ENCODE measurements at regions not wholly inside any gene's neighbourhood (a gene's known extent, or its start where the extent isn't known, plus 50 kb on each side); places are given as distances from the start of the nearest gene placed in this dataset.

- no peak overlapping the region for H2AFZ ChIP-seq (ENCODE audit: low read depth, low read length)
- no peaks in the 10 kb centered on the region for H3F3A ChIP-seq (ENCODE audit: insufficient read depth, low read length, poor library complexity, severe bottlenecking)
- H3K4me2 ChIP-seq (ENCODE audit: low read length): no peak overlapping the region
- no peaks in the 10 kb centered on the region for H3K79me2 ChIP-seq (replicated peaks; ENCODE audit: insufficient read depth, low read length)
- H4K20me1 ChIP-seq (ENCODE audit: insufficient read depth): no peaks in the 10 kb centered on the region
- no peak overlapping the region for H3K27ac ChIP-seq (ENCODE audit: low read length)
- no peak for TF ChIP-seq EZH2 (IDR thresholded peaks at IDR 0.05; ENCODE audit: borderline replicate concordance, insufficient read depth, low read length, poor library complexity, severe bottlenecking)
- no peak for TF ChIP-seq POLR2AphosphoS5 (IDR thresholded peaks at IDR 0.05)
- no peak for TF ChIP-seq MXI1 (conservative IDR thresholded peaks at IDR 0.05; ENCODE audit: poor library complexity, severe bottlenecking)
- no peak for TF ChIP-seq RAD21 (conservative IDR thresholded peaks at IDR 0.05)
- no peak for TF ChIP-seq TAF1 (IDR thresholded peaks at IDR 0.05; ENCODE audit: low read depth)
- no peak for TF ChIP-seq CTCF (IDR thresholded peaks at IDR 0.05; ENCODE audit: poor library complexity, severe bottlenecking)
- no peak for TF ChIP-seq SMC3 (conservative IDR thresholded peaks at IDR 0.05; ENCODE audit: poor library complexity)
- TF ChIP-seq EP300 (conservative IDR thresholded peaks at IDR 0.05; ENCODE audit: poor library complexity, severe bottlenecking): no peak
- TF ChIP-seq REST (IDR thresholded peaks at IDR 0.05; ENCODE audit: borderline replicate concordance): no peak
- H3K9me3 ChIP-seq (ENCODE audit: low read length): no peaks in the 10 kb centered on the region
- H3K36me3 ChIP-seq (ENCODE audit: insufficient read depth, low read length): no peaks in the 10 kb centered on the region
- no peaks in the 10 kb centered on the region for H3K27me3 ChIP-seq (ENCODE audit: insufficient read depth, low read depth, low read length)
- H3K9me2 ChIP-seq (ENCODE audit: insufficient read depth, low read length): no peaks in the 10 kb centered on the region
- no peak overlapping the region for H3K4me3 ChIP-seq (ENCODE audit: low read length)
- H3K9ac ChIP-seq (ENCODE audit: low read length): no peak overlapping the region
Measured at GRCh38 chrY:7415157-7415633, 503.6 kb upstream of the AMELY start.

- H3K27ac ChIP-seq (ENCODE audit: low read length): no peak overlapping the region
- H3K36me3 ChIP-seq (ENCODE audit: insufficient read depth, low read length): no peaks in the 10 kb centered on the region
- no peak overlapping the region for H3K4me3 ChIP-seq (ENCODE audit: low read length)
- no peaks in the 10 kb centered on the region for H3F3A ChIP-seq (ENCODE audit: insufficient read depth, low read length, poor library complexity, severe bottlenecking)
- H4K20me1 ChIP-seq (ENCODE audit: insufficient read depth): no peaks in the 10 kb centered on the region
- TF ChIP-seq RAD21 (conservative IDR thresholded peaks at IDR 0.05) (no peak), POLR2AphosphoS5 (IDR thresholded peaks at IDR 0.05) (no peak), EZH2 (IDR thresholded peaks at IDR 0.05; ENCODE audit: borderline replicate concordance, insufficient read depth, low read length, poor library complexity, severe bottlenecking) (no peak), CTCF (IDR thresholded peaks at IDR 0.05; ENCODE audit: poor library complexity, severe bottlenecking) (no peak), MXI1 (conservative IDR thresholded peaks at IDR 0.05; ENCODE audit: poor library complexity, severe bottlenecking) (no peak), EP300 (conservative IDR thresholded peaks at IDR 0.05; ENCODE audit: poor library complexity, severe bottlenecking) (no peak), SMC3 (conservative IDR thresholded peaks at IDR 0.05; ENCODE audit: poor library complexity) (no peak), REST (IDR thresholded peaks at IDR 0.05; ENCODE audit: borderline replicate concordance) (no peak), TAF1 (IDR thresholded peaks at IDR 0.05; ENCODE audit: low read depth) (no peak)
- H3K9me3 ChIP-seq (ENCODE audit: low read length): no peaks in the 10 kb centered on the region
- H3K4me2 ChIP-seq (ENCODE audit: low read length): no peak overlapping the region
- H2AFZ ChIP-seq (ENCODE audit: low read depth, low read length): no peak overlapping the region
- H3K9me2 ChIP-seq (ENCODE audit: insufficient read depth, low read length): no peaks in the 10 kb centered on the region
- no peaks in the 10 kb centered on the region for H3K79me2 ChIP-seq (replicated peaks; ENCODE audit: insufficient read depth, low read length)
- no peaks in the 10 kb centered on the region for H3K27me3 ChIP-seq (ENCODE audit: insufficient read depth, low read depth, low read length)
- no peak overlapping the region for H3K9ac ChIP-seq (ENCODE audit: low read length)
Measured at GRCh38 chrY:7390056-7390455, 478.5 kb upstream of the AMELY start.
